NK-92 treated with Interleukin-12 subunit alpha and Interleukin-12 subunit beta, amount 100 ng/mL, for 24 hours (cell line): ENCODE measurements at regions not wholly inside any gene's neighbourhood (a gene's known extent, or its start where the extent isn't known, plus 50 kb on each side); places are given as distances from the start of the nearest gene placed in this dataset.

ENCODE experiments used
- DNase-seq: peaks from one replicate; lab custom pipeline; 2025; lab: John Stamatoyannopoulos, UW

DNA sequence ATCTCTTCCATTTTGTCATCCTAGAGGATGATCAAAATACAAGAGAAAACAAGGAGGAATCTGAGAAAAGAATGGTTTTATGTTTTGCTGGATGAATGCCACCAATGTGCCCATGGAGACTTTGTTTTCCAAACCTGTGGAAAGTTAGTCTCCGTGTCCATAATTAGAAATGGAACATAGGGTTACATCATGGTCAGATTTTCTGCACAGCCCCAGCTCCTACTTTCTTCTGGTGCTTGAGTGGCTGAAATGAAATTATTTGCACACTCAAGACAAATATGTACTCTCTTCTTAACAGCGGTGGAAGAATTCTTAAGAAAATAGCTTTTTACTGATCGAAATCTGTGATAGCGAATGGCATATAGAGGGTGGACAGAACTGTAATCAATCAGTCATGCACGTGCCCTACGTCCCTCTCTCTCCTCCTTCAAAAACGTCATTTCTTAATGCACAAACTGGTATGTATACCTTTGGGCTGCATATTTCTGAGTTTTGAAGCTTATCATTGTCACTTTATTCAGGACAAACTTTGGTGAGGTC, 825.2 kb downstream of the AACS start:
- no peak for DNase-seq

DNA sequence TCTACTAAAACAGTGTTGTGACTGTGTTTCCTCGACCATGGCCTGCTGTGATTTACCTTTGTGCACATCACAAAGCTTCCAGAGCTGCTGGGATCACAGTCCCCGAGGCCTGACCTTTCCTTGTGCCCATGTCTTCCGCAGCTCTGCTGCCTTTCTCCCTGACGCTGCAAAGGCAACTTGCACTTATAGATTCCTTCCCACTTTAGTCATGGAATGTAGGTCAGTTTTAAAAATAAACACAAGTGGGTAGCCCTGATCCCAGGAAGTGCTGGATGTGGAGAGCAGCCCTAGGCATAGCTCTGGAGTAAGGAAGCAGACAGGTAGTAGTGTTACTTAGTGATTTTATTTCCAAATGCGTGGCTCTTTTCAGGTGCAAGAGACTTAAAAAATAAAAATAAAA, 825.7 kb downstream of the AACS start:
- DNase-seq, result no peak

DNA sequence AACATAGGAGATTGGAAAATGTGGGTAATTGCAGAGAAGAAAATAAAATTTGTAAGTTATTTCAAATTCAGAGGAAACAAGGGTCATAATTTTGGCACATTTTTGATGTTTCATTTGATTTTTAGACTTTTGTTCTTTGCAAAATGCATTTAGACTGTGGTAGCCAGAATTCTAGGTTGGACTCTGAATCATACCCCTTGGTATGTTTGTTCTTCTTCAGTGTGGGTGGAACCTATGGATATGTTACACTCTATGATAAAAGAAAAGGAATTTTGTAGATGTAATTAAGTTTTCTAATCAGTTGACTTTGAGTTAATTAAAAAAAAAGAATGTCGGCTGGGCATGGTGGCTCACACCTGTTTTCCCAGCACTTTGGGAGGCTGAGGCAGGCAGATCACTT, 827.0 kb downstream of the AACS start:
- no peak for DNase-seq

DNA sequence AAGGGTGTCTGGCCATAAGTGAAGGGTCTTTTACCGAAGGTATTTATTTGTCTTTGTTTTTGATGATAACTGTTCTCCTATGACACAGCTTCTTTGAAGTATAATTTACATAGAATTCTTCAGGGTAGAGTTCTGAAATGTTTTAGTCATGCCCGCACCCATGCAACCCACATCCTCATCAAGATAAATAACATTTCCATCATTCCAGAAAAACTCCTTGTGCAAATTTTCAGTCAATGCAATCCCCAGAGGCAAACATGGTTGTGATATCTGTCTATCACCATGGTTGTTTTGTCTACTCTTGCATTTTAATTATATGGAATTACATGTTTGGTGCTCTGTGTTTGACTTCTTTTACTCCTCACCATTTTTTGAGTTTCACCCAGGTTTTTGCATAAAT, 837.8 kb downstream of the AACS start:
- no peak for DNase-seq

DNA sequence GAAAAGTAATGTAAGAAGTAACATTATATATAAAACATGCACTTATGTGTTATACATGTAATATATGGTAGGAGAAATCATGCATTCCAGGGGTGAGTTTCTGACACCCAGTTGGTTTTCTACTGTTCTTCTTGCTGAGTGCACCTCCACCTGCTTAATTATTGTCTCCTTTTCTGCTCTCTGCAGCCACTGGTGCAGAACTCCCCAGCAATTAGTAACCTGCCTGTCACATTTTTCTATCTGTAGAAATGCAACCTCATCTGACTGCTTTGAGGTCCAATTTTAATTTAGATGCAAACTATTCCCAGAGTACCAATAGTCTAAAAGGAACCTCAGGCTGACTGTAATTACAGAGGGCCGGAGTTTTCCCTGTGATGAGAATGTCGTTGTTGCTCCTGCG, 842.1 kb downstream of the AACS start:
- no peak for DNase-seq

DNA sequence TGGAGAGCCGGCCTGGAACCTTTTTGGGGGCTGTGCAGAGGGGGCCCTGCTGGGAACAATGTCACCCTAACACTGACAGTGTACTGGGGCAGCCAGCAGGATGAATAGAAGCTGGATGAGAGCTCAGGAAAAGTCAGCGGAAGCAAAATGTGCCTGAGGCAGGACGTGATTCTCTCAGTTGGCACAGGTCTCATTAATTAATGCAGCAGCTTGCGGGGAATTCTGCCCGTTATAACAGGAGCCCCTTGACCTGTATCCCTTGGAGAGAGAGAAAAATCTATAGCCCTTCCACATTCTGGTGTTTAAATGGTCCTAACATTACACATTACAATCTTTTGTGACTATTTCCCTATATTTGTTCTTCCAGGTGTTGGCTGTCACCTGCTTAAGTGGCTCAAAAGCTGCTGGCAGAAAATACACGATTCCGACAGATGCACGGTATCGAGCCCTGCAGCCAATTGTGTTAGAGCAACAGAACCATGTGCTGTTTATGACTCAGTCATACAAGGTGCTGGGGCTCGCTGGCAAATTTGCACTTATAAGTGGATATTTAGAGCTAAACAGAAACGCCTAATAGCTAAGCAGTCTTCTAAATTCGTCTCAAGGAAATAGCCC, 854.7 kb downstream of the AACS start:
- no peak for DNase-seq

DNA sequence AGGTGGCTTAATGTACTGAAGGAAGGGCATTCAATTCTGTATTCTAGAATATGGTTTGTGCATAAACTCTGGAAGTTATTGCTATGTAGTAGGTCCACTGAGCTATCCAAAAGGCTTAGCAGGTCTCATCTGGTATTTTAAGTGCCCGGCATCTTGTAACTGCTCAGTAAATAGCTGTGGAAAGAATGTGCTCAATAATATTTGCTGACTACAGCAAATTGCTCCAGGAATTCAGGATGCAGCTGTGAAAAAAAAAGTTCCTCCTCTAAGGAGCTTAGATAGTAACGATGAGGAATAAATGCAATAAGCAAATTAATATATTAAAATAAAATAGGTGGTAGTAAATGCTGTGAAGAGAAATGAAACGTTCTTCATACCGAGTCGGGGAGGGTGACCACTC, 857.1 kb downstream of the AACS start:
- DNase-seq, result no peak

DNA sequence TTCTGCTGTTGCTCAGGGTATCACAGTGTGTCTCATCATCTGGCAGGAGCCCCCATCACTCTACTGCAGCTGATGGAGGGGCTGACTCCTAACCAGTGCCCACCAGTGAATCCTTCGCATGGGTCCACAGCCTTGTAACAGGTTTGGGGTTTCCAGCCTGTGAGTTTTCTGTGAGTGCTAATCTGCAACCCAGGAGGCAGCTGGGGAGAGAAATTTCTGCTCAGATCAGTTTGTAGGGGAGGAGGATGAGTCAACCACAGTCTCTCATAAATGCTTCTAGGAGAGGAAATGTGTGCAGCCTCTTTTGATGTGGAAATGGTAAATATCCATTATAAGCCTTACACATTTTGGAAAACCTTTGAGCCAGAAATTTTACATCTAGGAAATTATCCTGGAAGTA, 871.3 kb downstream of the AACS start:
- no peak for DNase-seq

DNA sequence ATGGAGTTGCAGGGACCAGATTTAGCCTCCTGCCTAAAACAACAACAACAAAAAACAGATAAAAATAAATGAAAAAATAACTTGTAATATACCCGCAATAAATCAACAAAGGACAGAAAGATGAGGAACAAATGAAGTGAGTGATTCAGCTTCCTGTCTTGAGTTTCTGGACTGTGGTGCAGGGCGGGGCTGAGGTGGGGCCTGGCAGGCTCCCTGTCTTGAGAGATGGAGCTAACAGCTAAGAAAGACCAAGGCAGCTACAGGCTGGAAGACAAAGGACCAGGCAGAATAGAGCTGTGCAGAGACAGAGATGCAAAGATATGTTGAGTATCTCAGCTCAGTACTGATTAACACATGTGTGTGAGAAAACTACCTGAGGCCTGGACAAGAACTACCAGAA, 879.2 kb downstream of the AACS start:
- DNase-seq, result no peak

DNA sequence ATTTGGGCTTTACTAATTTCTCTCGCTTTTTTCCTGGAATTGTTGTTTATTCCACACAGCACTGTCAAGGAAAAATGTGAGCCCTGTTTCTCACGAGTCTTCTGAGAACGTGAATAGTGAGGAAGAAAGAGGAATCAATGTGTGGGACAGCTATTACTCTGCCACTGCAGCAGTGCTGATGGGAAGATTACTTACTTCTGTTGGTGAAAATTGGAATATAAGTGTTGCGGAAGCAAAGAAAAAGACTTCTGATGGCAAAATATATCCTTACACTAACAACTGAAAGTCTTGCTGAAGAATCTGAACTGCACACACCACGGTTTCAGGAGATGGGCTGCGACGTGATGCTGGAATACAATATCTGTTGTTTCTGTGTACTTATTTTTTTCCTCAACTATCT, 884.2 kb downstream of the AACS start:
- no peak for DNase-seq

DNA sequence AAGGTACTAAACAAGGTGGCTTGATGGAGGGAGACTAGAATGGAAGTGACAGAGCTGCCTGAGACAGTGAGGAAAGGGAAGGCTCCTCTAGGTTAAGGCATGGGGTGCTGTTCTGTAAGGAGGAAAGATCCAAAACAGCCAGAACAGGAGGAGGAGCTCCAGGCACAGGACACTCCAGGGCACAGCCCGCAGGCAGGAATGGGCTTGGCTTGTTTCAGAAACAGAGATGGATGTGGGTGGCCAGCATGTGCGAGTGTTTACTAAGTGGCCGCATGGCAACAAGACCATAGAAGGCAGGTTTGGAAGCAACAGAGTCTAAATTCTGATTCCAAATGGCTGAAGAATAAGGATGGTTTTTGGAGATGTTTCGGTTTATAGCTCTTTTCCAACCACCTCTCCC, 889.1 kb downstream of the AACS start:
- DNase-seq, result no peak

DNA sequence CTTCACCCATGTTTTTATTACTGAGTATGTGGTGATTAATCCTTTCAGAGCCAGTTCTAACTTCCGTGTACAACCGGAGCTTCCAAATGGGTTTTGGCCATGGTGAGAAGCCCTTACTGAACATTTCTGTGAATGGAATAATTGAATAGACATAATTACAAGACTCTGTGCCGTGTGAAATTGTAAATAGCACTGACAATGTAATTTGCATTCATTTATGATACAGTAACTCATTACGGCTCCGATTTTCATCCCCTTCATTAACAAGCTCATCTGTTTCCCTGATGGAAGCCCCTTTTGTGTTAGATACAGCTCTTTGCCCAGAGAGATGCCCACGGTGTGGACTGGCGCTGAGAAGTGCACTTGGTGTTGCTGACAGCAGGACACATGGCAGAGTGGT, 891.0 kb downstream of the AACS start:
- no peak for DNase-seq

DNA sequence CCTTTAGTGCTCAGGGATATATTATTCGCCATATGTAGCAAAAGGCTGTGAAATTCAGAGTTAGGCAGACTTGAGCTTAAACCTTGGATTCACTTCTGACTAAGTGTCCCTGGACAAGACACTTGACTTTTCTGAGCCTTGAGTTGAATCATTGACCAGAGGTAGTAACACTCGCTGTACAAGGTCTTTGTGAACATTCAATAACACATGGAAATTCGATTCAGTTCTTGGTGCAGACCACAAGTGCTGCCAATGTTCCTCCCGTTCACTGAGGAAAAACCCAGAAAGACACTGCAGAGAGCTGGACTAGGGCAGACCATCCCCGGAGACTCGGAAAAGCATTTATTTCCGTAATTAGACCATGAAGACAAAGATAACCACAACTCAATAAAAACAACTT, 901.4 kb downstream of the AACS start:
- DNase-seq, result no peak

DNA sequence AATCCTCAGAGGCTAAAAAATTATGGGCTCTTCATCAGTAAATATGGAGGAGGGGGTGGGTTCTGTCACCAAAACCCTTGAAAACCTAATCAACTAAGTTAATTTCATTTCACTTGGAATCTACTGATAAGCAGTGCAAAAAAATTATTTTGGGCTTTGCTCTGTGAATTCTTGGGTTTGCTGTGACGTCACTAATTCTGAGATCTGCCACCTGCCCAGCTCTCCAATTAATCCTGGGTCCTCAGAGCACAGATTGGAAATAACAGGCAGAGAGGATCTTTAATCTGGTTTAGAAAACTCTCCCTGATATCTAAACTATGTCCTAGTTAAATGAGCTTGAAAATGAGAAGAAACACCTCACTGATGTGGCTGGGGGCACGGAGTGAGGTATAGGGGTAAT, 903.2 kb downstream of the AACS start:
- no peak for DNase-seq

DNA sequence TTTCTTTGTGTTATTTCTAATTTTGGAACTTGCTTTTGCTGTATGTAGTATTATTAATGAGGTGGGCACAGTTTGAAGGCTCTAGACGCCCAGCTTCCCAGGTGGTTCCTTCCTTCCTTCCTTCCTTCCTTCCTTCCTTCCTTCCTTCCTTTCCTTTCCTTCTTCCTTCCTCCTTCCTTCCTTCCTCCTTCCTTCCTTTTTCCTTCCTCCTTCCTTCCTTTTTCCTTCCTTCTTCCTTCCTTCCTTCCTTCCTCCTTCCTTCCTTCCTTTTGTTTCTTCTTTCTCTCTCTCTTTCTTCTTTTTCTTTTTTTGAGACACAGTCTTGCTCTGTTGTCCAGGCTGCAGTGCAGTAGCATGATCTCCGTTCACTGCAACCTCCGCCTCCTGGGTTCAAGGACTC, 906.7 kb downstream of the AACS start:
- no peak for DNase-seq

DNA sequence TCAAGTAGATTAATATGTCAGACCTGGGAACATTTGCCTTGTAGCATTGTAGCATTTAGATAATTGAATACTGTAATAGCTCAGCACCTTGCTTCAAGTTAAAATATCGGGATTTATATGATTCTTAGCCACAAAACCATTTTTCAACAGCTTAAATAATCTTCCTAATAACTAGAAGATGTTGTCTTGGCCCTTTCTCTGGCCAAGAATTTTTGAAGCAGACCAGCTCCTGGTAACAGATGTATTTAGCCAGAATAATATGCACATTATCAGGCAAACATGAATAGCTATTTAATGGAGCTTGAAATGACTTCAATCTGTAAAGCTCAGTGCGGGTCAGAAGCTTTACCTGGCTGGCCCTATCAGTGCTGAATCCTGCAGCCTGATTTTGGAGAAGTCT, 913.1 kb downstream of the AACS start:
- no peak for DNase-seq

DNA sequence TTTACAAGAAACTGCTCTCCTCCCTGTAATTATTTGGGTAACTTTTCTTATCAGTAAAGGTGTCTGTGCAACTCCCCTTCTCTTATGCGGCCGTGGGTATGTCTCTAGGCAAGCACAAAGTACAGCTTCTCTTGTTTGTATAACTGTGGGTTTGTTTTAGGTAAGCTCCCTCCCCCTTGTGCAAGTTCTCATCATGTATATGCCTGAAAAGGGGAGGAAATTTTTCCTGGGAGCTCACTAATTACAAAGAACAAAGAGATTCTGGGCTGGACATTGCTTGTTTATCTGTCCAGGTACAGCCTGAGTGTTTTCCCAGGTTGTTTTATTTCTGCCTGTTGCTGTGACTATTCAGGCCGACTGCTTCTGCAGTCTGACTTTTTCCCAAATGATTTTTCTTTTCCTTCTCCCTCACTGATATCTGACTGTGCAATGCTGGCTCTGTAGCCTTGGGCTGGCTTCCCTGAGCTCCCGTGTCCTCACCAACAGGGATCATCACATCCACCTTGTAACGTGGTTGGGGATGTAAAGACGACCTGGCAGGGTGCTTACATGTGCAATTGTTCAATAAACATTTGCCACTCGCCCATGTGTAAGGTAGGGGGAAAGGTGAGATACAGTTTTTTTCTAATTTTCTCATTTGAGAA, 916.5 kb downstream of the AACS start:
- no peak for DNase-seq

DNA sequence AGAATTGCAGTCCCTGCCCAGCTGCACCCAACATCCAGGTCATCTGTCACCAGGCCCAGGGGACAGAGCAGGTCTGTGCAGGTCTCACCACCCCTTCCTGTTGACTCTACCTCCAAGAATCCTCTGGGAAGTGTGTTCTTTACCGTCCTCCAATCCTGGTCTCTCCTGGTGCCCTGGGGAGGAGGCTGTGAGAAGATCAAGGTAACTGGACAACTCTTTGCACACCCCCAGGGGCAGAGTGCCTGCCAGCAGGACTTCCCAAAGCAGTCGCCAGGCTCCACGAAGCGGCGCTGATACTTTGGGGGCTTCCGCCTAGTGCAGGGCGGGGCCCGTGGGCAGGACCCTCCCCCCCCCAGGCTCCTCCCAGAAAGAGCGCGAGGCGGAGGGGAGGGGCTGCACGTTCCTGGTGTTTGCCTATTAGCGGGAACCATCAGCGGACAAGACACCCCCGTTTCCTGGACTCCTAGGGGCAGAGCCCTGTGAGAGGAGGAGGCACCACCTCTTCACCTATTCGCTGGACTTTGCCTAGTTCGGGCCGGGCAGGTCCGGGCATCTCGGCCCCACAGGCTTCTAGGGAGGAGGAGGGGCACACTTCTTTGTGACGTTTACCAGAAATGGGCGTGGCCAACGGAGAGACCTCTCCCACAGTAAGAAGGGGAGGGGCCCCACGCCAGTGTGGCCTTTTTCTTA, 918.0 kb downstream of the AACS start:
- DNase-seq, result no peak

DNA sequence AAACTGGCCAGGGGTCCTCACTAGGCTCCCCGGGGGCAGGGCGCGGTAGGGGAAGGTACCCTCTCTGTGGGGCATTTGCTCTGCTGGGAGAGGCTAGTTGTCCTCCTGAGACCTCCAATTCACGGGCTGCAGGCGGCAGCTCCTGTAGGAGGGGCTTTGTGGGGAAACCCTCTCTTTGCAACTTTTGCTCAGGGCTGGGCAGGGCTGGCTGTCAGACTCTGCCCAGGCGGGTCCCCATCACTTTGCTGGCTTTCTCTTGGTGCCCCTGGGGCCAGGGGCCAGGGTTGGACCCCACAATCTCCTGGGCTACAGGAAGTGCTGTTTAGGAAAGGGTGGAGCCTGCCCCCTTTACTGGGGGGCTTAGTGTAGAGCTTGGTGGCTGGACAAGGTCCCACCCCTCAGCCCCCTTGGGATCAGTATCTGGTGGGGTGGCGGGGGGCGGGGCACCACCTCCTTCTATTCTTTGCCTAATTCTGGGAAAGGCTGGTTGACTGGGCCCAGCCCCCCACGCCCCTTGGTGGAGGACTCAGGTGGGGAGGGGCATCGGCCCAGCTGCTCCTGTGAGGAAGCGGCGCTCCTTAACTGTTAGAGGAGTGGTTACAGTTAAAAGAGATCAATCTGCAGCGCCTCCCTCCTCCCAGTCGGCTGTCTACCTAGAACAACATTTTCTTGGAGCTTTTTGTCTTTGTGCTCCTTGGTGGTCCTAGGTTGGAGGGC, 918.7 kb downstream of the AACS start:
- no peak for DNase-seq

DNA sequence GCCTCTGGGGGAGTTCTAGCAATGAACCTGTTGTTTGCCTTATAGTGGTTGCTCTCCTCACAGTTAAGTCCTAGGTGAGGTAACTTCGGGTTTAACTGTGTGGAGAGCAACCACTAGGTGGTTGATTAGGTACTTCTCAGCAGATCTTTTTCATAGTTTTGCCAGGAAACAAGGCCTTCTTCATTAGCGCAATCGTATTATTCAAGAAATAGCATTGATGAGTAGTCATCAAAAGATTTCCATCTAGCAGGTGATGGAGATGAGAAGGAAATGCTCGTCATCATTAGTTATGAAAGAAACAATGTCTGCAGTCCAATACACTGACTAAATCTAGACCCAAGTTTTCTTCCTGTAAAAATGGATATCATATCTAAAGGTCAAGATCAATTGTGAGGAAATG, 923.3 kb downstream of the AACS start:
- DNase-seq, result no peak

DNA sequence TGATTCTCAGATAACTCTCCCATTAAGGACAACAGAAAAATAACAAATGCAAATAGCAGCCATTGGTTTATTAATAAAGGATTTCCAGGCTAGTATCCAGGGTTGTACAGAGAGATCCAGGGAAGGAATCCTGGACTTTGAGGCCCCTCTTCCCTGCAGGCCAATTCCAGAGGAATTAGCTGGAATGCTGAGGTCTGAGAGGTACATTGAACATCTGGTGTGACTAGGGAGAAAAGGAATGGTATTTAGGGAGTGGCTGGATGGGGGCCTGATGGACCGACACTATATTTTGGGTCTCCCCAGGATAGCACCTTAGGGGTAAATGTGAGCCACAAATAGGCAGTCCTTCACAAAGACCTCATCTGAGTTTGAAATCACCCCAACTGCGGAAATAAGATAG, 924.5 kb downstream of the AACS start:
- no peak for DNase-seq

DNA sequence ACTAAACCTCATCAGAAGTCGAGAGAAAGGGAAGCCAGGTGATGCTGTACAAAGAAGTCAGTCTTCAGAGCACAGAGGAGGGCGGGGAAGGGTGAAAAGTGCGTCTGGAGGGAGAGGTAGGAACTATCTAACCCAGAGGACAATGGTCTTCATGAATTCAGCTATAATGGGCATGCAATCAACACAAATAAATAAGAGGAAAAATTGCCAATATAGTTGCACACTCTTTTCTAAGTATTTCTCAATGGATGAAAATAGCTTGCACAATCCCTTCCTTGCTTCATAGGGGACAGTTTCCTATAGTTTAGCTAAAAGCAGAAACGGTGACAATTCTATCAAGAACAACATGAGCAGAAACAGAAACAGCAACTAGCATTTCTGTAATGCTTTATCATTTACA, 931.2 kb downstream of the AACS start:
- no peak for DNase-seq

DNA sequence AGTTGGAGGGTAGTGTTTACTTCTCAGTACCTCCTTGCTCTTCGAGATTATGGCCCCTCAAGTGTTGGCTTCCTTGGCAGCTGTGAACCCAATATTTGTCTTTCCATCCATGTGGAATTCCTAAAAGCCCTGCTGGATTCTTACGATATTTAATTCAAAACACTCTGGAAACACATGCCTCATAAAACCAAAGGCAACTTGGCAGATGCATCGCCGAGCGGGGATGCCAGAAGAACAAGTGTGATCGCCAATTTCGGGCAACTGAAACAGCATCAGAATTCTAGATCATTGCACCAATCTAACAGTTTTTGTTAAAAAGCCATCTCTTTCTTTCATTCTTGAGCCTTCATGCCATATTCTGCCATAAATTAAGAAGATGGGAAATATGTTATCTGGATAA, 934.4 kb downstream of the AACS start:
- DNase-seq, result no peak
